Liver (tissue), 8 donors: ENCODE measurements at regions not wholly inside any gene's neighbourhood (a gene's known extent, or its start where the extent isn't known, plus 50 kb on each side); places are given as distances from the start of the nearest gene placed in this dataset.

Experiments used
- DNase-seq: peaks from one replicate; pipeline ENCODE4 v3.0.0-alpha.2; 2017; ENCODE audit warnings: low spot score
- H3K27ac ChIP-seq, 2 donors: one replicate each; pipeline ENCODE4 v1.7.0; 2013; ENCODE audit warnings: inconsistent platforms in 2 of 2, low read length in 2 of 2, control low read depth in 1 of 2, low read depth in 1 of 2, mild to moderate bottlenecking in 1 of 2
- H3K27me3 ChIP-seq, 4 donors: one replicate each; pipeline versions ENCODE4 v1.6.1 to v1.7.0; 2013; ENCODE audit warnings: low read length in 3 of 4, inconsistent platforms in 1 of 4, mild to moderate bottlenecking in 1 of 4, moderate library complexity in 1 of 4; ENCODE audit not compliant: control insufficient read depth in 4 of 4, insufficient read depth in 4 of 4
- H3K36me3 ChIP-seq, 4 donors: one replicate each; pipeline versions ENCODE4 v1.6.1 to v1.7.0; 2013; ENCODE audit warnings: low read length in 3 of 4, mild to moderate bottlenecking in 3 of 4, low read depth in 1 of 4, moderate library complexity in 1 of 4; ENCODE audit not compliant: control insufficient read depth in 4 of 4, insufficient read depth in 3 of 4
- H3K4me1 ChIP-seq, 4 donors: one replicate each; pipeline versions ENCODE4 v1.6.1 to v1.7.0; 2013; ENCODE audit warnings: low read length in 3 of 4, mild to moderate bottlenecking in 3 of 4, moderate library complexity in 1 of 4; ENCODE audit not compliant: control insufficient read depth in 4 of 4, insufficient read depth in 4 of 4
- H3K4me3 ChIP-seq, 3 donors: one replicate each; pipeline versions ENCODE4 v1.6.1 to v1.7.0; 2013; ENCODE audit warnings: low read length in 3 of 3, control low read depth in 1 of 3, low read depth in 1 of 3, mild to moderate bottlenecking in 1 of 3
- H3K9ac ChIP-seq, 2 donors: one replicate each; pipeline ENCODE4 v1.7.0; 2013; ENCODE audit warnings: low read length in 2 of 2, mild to moderate bottlenecking in 2 of 2, moderate library complexity in 2 of 2, control low read depth in 1 of 2, low read depth in 1 of 2
- H3K9me3 ChIP-seq, 4 donors: one replicate each; pipeline versions ENCODE4 v1.6.1 to v1.7.0; 2013; ENCODE audit warnings: low read length in 3 of 4; ENCODE audit not compliant: control insufficient read depth in 4 of 4
- EGR1 ChIP-seq, 2 donors: IDR thresholded peaks; 2 replicates each; pipeline ENCODE4 v1.6.1; 2016 to 2018; ENCODE audit warnings: antibody characterized with exemption in 2 of 2, low read depth in 2 of 2
- FOXA2 ChIP-seq: IDR thresholded peaks from 2 replicates; pipeline ENCODE4 v1.6.1; 2016; ENCODE audit warnings: antibody characterized with exemption
- GABPA ChIP-seq, 2 donors: IDR thresholded peaks in 1 of 2; conservative IDR thresholded peaks in 1 of 2; 2 replicates each; pipeline ENCODE4 v1.6.1; 2016; ENCODE audit warnings: antibody characterized with exemption in 2 of 2, mild to moderate bottlenecking in 1 of 2, moderate library complexity in 1 of 2
- HNF4A ChIP-seq, 2 donors: conservative IDR thresholded peaks; 2 replicates each; pipeline ENCODE4 v1.6.1; 2016; ENCODE audit warnings: antibody characterized with exemption in 2 of 2, mild to moderate bottlenecking in 2 of 2
- HNF4G ChIP-seq: IDR thresholded peaks from 2 replicates; pipeline ENCODE4 v1.6.1; 2016; ENCODE audit warnings: antibody characterized with exemption
- JUND ChIP-seq, 2 donors: IDR thresholded peaks; 2 replicates each; pipeline ENCODE4 v1.6.1; 2016; ENCODE audit warnings: antibody characterized with exemption in 2 of 2
- NR2F2 ChIP-seq: IDR thresholded peaks from 2 replicates; pipeline ENCODE4 v1.6.1; 2016; ENCODE audit warnings: antibody characterized with exemption
- RXRA ChIP-seq, 2 donors: IDR thresholded peaks; 2 replicates each; pipeline ENCODE4 v1.6.1; 2017 to 2018; ENCODE audit warnings: antibody characterized with exemption in 2 of 2, mild to moderate bottlenecking in 1 of 2
- SP1 ChIP-seq: IDR thresholded peaks from 2 replicates; pipeline ENCODE4 v1.6.1; 2018; ENCODE audit warnings: antibody characterized with exemption, mild to moderate bottlenecking
- TAF1 ChIP-seq: conservative IDR thresholded peaks from 2 replicates; pipeline ENCODE4 v1.6.1; 2016; ENCODE audit warnings: antibody characterized with exemption, mild to moderate bottlenecking
- WGBS: extraction: QIAGEN DNeasy Blood & Tissue Kit; methylation state at CpG from one replicate; pipeline ENCODE4 v1.1.7; 2013; 5-methylcytosine and 5-hydroxymethylcytosine counted together
- TF ChIP-seq, protein P1 (sequence below): IDR thresholded peaks from 2 replicates; pipeline ENCODE4 v1.6.1; 2016; ENCODE audit warnings: antibody characterized with exemption
- TF ChIP-seq, protein P2 (sequence below): fragments of 150-350 bp; IDR thresholded peaks from 2 replicates; pipeline ENCODE4 v1.5.1; 2017; ENCODE audit warnings: improper control_type of control experiment, low read depth, low read length; ENCODE audit not compliant: missing input control
- TF ChIP-seq, protein P3 (sequence below): IDR thresholded peaks from 2 replicates; pipeline ENCODE4 v1.6.1; 2016; ENCODE audit warnings: antibody characterized with exemption
- donor health status: healthy.
- donor health status: healthy.
- donor health status: healthy.
- donor health status: healthy.
- donor health status: healthy.

DNA sequence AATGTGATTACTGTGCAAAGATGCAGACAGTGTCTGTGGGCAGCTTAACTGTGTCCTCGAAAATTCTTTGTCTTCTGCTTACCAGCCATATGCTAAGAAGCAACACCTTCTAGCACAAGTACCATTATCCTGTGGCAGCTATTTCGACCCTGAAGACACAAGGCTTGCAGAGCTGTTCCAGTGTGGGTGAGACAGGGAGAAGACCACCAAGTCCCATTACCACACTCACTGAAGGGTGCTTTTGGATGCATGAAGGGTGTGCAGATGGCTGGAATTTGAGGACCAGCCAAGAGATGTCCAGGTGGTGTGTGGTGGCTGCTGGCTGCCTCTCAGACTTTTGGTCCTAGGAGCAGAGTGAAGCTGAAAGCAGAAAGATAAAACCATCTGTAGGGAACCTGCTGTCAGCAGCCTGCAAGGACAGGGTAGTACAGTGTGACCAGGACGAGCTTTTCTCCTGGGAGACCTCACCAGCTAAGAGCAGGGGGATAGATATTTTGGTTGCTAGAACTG, 161.8 kb downstream of the ICE1 start:
- DNase-seq, result no peak
- WGBS, result 57% methylated on average over 3 of the region's 3 CpGs
- Histone ChIP-seq H3K9ac (no peak overlapping the region), H3K4me3 (no peak overlapping the region), H3K9me3 (no peaks in the 10 kb centered on the region), H3K36me3 (no peaks in the 10 kb centered on the region), H3K4me1 (no peaks in the 10 kb centered on the region), H3K27ac (no peak overlapping the region), H3K27me3 (peaks cover 0 to 4% (median 0%) of the 10 kb centered on the region in 4 donors)
- TF ChIP-seq, protein P1, sequence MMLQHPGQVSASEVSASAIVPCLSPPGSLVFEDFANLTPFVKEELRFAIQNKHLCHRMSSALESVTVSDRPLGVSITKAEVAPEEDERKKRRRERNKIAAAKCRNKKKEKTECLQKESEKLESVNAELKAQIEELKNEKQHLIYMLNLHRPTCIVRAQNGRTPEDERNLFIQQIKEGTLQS, result no peak
- TF ChIP-seq GABPA (IDR thresholded peaks at IDR 0.05 in 1 of 2, conservative IDR thresholded peaks at IDR 0.05 in 1 of 2) (no peak), SP1 (no peak), TAF1 (no peak), HNF4G (no peak), FOXA2 (no peak), NR2F2 (no peak), RXRA (IDR thresholded peaks at IDR 0.05) (no peak), JUND (IDR thresholded peaks at IDR 0.05) (no peak)
- TF ChIP-seq, protein P2, sequence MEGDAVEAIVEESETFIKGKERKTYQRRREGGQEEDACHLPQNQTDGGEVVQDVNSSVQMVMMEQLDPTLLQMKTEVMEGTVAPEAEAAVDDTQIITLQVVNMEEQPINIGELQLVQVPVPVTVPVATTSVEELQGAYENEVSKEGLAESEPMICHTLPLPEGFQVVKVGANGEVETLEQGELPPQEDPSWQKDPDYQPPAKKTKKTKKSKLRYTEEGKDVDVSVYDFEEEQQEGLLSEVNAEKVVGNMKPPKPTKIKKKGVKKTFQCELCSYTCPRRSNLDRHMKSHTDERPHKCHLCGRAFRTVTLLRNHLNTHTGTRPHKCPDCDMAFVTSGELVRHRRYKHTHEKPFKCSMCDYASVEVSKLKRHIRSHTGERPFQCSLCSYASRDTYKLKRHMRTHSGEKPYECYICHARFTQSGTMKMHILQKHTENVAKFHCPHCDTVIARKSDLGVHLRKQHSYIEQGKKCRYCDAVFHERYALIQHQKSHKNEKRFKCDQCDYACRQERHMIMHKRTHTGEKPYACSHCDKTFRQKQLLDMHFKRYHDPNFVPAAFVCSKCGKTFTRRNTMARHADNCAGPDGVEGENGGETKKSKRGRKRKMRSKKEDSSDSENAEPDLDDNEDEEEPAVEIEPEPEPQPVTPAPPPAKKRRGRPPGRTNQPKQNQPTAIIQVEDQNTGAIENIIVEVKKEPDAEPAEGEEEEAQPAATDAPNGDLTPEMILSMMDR, result no peak

DNA sequence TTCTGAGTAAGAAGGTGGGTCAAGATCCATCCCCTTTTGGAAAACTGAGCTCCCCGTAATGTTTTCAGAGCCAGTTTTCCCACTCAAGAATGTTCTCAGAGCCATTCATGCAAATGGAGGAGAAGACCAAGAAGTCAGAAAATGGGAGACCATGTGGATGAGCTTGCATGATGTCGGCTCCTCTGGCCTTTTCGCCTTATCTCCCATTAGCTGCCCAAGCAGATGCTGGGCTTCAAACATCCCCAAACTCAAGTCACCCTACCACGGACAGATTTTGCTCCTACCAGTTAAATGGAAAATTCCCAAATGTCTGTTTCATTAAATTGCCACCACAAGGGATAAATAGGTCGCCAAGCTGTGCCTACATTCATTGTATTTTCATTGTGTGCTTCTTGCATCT, 161.4 kb downstream of the ICE1 start:
- DNase-seq, result no peak
- no peak for TF ChIP-seq HNF4A (conservative IDR thresholded peaks at IDR 0.05)
- TF ChIP-seq GABPA (IDR thresholded peaks at IDR 0.05 in 1 of 2, conservative IDR thresholded peaks at IDR 0.05 in 1 of 2), result no peak
- no peak for TF ChIP-seq EGR1 (IDR thresholded peaks at IDR 0.05; ENCODE audit: low read depth in 2 of 2)
- TF ChIP-seq, protein P2, result no peak
- no peak for TF ChIP-seq HNF4G
- TF ChIP-seq NR2F2, result no peak
- TF ChIP-seq, protein P3, sequence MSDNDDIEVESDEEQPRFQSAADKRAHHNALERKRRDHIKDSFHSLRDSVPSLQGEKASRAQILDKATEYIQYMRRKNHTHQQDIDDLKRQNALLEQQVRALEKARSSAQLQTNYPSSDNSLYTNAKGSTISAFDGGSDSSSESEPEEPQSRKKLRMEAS, result no peak
- TF ChIP-seq TAF1, result no peak
- TF ChIP-seq, protein P1, result no peak
- WGBS, result 76% methylated on average over 5 of the region's 5 CpGs
- no peaks in the 10 kb centered on the region for H3K36me3 ChIP-seq
- H3K9ac ChIP-seq, result no peak overlapping the region
- peaks cover 0 to 4% (median 0%) of the 10 kb centered on the region in 4 donors for H3K27me3 ChIP-seq
- no peaks in the 10 kb centered on the region for H3K4me1 ChIP-seq
- H3K27ac ChIP-seq, result no peak overlapping the region
- no peak overlapping the region for H3K4me3 ChIP-seq
- no peaks in the 10 kb centered on the region for H3K9me3 ChIP-seq
